Neural cell (in vitro differentiated cells): ENCODE measurements at regions not wholly inside any gene's neighbourhood (a gene's known extent, or its start where the extent isn't known, plus 50 kb on each side); places are given as distances from the start of the nearest gene placed in this dataset.

Source experiments
- H2AFZ ChIP-seq: fragments of 200-600, 300-800 bp; sonication (generic), shearing (Covaris generic); 2 replicates; pipeline ENCODE4 v1.6.0; 2014; ENCODE audit warnings: low read depth, mild to moderate bottlenecking, antibody characterized with exemption, low read length, moderate library complexity
- H3F3A ChIP-seq: fragments of 200-600 bp; shearing (Covaris generic); 2 replicates; pipeline ENCODE4 v1.6.1; 2016; ENCODE audit warnings: mild to moderate bottlenecking, moderate library complexity, mixed read lengths, antibody characterized with exemption, low read length; ENCODE audit not compliant: insufficient read depth, poor library complexity, severe bottlenecking
- H3K27ac ChIP-seq: fragments of 200-600, 300-800 bp; sonication (generic), shearing (Covaris generic); 2 replicates; pipeline ENCODE4 v1.5.1; 2014; ENCODE audit warnings: mild to moderate bottlenecking, low read length, moderate library complexity
- H3K27me3 ChIP-seq: fragments of 300-800, 200-600 bp; sonication (generic), shearing (Covaris generic); 2 replicates; pipeline ENCODE4 v1.6.0; 2014; ENCODE audit warnings: mild to moderate bottlenecking, low read depth, low read length, moderate library complexity; ENCODE audit not compliant: insufficient read depth
- H3K36me3 ChIP-seq: fragments of 300-800, 200-600 bp; sonication (generic), shearing (Covaris generic); 2 replicates; pipeline ENCODE4 v1.5.1; 2014; ENCODE audit warnings: mild to moderate bottlenecking, antibody characterized with exemption, low read length, moderate library complexity; ENCODE audit not compliant: insufficient read depth
- H3K4me2 ChIP-seq: fragments of 300-800, 200-600 bp; sonication (generic), shearing (Covaris generic); 2 replicates; pipeline ENCODE4 v1.6.0; 2014; ENCODE audit warnings: mild to moderate bottlenecking, low read length
- H3K4me3 ChIP-seq: fragments of 300-800, 200-600 bp; sonication (generic), shearing (Covaris generic); 2 replicates; pipeline ENCODE4 v1.5.1; 2014; ENCODE audit warnings: mild to moderate bottlenecking, low read length, moderate library complexity
- H3K79me2 ChIP-seq: fragments of 200-600 bp; shearing (Covaris generic); replicated peaks from 2 replicates; pipeline ENCODE4 v1.6.0; 2014; ENCODE audit warnings: mild to moderate bottlenecking, low read length, moderate library complexity; ENCODE audit not compliant: insufficient read depth
- H3K9ac ChIP-seq: fragments of 300-800, 200-600 bp; sonication (generic), shearing (Covaris generic); 2 replicates; pipeline ENCODE4 v1.6.1; 2016; ENCODE audit warnings: mild to moderate bottlenecking, low read length, mixed read lengths
- H3K9me2 ChIP-seq: fragments of 200-600 bp; shearing (Covaris generic); 2 replicates; pipeline ENCODE4 v1.6.1; 2016; ENCODE audit warnings: mild to moderate bottlenecking, low read length, mixed read lengths; ENCODE audit not compliant: insufficient read depth
- H3K9me3 ChIP-seq: fragments of 200-600, 300-800 bp; sonication (generic), shearing (Covaris generic); 2 replicates; pipeline ENCODE4 v1.6.1; 2016; ENCODE audit warnings: mild to moderate bottlenecking, mixed run types, low read length, moderate library complexity, mixed read lengths
- H4K20me1 ChIP-seq: fragments of 200-600 bp; shearing (Covaris generic); 2 replicates; pipeline ENCODE4 v1.6.1; 2016; ENCODE audit warnings: mild to moderate bottlenecking, mixed run types; ENCODE audit not compliant: insufficient read depth
- CTCF ChIP-seq: fragments of 450-650 bp; IDR thresholded peaks from 2 replicates; pipeline ENCODE4 v1.5.1; 2014; ENCODE audit warnings: antibody characterized with exemption, mild to moderate bottlenecking, moderate library complexity; ENCODE audit not compliant: poor library complexity, severe bottlenecking
- EP300 ChIP-seq: fragments of 450-650 bp; conservative IDR thresholded peaks from 2 replicates; pipeline ENCODE4 v1.6.1; 2014; ENCODE audit warnings: antibody characterized with exemption, mild to moderate bottlenecking, moderate library complexity; ENCODE audit not compliant: poor library complexity, severe bottlenecking
- EZH2 ChIP-seq: fragments of 200-600, 300-800 bp; shearing (Covaris generic), sonication (generic); IDR thresholded peaks from 2 replicates; pipeline ENCODE4 v1.6.1; 2014; ENCODE audit warnings: antibody characterized with exemption, low read length, borderline replicate concordance, mild to moderate bottlenecking; ENCODE audit not compliant: insufficient read depth, poor library complexity, severe bottlenecking
- MXI1 ChIP-seq: fragments of 450-650 bp; conservative IDR thresholded peaks from 2 replicates; pipeline ENCODE4 v1.6.1; 2014; ENCODE audit warnings: antibody characterized with exemption, mild to moderate bottlenecking; ENCODE audit not compliant: poor library complexity, severe bottlenecking
- POLR2AphosphoS5 ChIP-seq: IDR thresholded peaks from 2 replicates; pipeline ENCODE4 v1.6.1; 2012
- RAD21 ChIP-seq: fragments of 450-650 bp; conservative IDR thresholded peaks from 2 replicates; pipeline ENCODE4 v1.6.1; 2014; ENCODE audit warnings: antibody characterized with exemption, mild to moderate bottlenecking, moderate library complexity
- SMC3 ChIP-seq: fragments of 450-650 bp; conservative IDR thresholded peaks from 2 replicates; pipeline ENCODE4 v1.6.1; 2014; ENCODE audit warnings: antibody characterized with exemption, mild to moderate bottlenecking, moderate library complexity; ENCODE audit not compliant: poor library complexity
- TAF1 ChIP-seq: IDR thresholded peaks from 2 replicates; pipeline ENCODE4 v1.6.1; 2012; ENCODE audit warnings: low read depth
- TF ChIP-seq, protein P1 (sequence below): IDR thresholded peaks from 2 replicates; pipeline ENCODE4 v1.6.1; 2012; ENCODE audit warnings: borderline replicate concordance

DNA sequence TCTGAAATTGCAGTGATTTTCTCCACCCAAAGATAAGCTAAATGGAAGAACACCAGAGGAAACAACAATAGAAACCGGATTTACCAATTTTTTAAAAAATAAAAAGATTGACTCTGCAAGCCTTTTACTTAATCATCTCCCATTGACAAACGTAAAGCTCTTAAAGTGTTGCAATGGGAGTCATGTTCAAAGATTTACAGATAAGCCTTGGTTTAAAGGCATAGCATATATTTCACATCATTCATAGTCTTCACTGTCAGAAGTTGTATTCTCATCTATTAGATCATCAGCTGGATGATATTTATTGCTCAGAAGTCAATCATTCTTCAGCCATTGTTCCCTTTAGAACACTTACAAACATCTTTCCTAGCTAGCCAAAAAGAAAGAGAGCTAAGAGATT, 397.6 kb downstream of the GBE1 start:
- Histone ChIP-seq H3K79me2 (no peaks in the 10 kb centered on the region), H3K4me2 (no peak overlapping the region)

GRCh38 chr3:81354119-81354518, 407.3 kb downstream of the GBE1 start:
- Histone ChIP-seq H4K20me1 (no peaks in the 10 kb centered on the region), H3K4me2 (no peak overlapping the region), H3K9me2 (no peaks in the 10 kb centered on the region), H3K79me2 (no peaks in the 10 kb centered on the region), H3K9ac (no peak overlapping the region), H3F3A (no peaks in the 10 kb centered on the region), H2AFZ (no peak overlapping the region), H3K27me3 (no peaks in the 10 kb centered on the region), H3K9me3 (no peaks in the 10 kb centered on the region), H3K36me3 (no peaks in the 10 kb centered on the region), H3K27ac (no peak overlapping the region), H3K4me3 (no peak overlapping the region)
- TF ChIP-seq EP300, result no peak
- TF ChIP-seq MXI1, result no peak
- TF ChIP-seq POLR2AphosphoS5, result no peak
- TF ChIP-seq, protein P1, sequence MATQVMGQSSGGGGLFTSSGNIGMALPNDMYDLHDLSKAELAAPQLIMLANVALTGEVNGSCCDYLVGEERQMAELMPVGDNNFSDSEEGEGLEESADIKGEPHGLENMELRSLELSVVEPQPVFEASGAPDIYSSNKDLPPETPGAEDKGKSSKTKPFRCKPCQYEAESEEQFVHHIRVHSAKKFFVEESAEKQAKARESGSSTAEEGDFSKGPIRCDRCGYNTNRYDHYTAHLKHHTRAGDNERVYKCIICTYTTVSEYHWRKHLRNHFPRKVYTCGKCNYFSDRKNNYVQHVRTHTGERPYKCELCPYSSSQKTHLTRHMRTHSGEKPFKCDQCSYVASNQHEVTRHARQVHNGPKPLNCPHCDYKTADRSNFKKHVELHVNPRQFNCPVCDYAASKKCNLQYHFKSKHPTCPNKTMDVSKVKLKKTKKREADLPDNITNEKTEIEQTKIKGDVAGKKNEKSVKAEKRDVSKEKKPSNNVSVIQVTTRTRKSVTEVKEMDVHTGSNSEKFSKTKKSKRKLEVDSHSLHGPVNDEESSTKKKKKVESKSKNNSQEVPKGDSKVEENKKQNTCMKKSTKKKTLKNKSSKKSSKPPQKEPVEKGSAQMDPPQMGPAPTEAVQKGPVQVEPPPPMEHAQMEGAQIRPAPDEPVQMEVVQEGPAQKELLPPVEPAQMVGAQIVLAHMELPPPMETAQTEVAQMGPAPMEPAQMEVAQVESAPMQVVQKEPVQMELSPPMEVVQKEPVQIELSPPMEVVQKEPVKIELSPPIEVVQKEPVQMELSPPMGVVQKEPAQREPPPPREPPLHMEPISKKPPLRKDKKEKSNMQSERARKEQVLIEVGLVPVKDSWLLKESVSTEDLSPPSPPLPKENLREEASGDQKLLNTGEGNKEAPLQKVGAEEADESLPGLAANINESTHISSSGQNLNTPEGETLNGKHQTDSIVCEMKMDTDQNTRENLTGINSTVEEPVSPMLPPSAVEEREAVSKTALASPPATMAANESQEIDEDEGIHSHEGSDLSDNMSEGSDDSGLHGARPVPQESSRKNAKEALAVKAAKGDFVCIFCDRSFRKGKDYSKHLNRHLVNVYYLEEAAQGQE, result no peak
- no peak for TF ChIP-seq TAF1
- no peak for TF ChIP-seq SMC3
- TF ChIP-seq RAD21, result no peak
- TF ChIP-seq EZH2, result no peak
- no peak for TF ChIP-seq CTCF

More for the DNA sequence above, 397.6 kb downstream of the GBE1 start:
- TF ChIP-seq, protein P1, result no peak
- TF ChIP-seq MXI1 (no peak), EP300 (no peak), SMC3 (no peak), EZH2 (no peak), TAF1 (no peak), RAD21 (no peak), CTCF (no peak), POLR2AphosphoS5 (no peak)
- Histone ChIP-seq H3K9me3 (no peaks in the 10 kb centered on the region), H3K36me3 (no peaks in the 10 kb centered on the region), H3K9me2 (no peaks in the 10 kb centered on the region), H3K27me3 (no peaks in the 10 kb centered on the region), H3K27ac (no peak overlapping the region), H2AFZ (no peak overlapping the region), H3K4me3 (no peak overlapping the region), H3F3A (no peaks in the 10 kb centered on the region), H4K20me1 (no peaks in the 10 kb centered on the region), H3K9ac (no peak overlapping the region)
